Stimulated activated CD8-positive, alpha-beta memory T cell treated with anti-CD3 and anti-CD28 coated beads, Interleukin-15, amount 100 ng/mL, for 1 hour (primary cell): ENCODE measurements at regions not wholly inside any gene's neighbourhood (a gene's known extent, or its start where the extent isn't known, plus 50 kb on each side); places are given as distances from the start of the nearest gene placed in this dataset.
"Not testable (repeated sequence)": the region's sequence is repeated elsewhere in the genome, so short reads cannot be mapped to it uniquely, and the experiment has no call there.

Source experiments
- DNase-seq: peaks from one replicate; pipeline ENCODE4 v3.0.0-alpha.2; 2020; ENCODE audit warnings: low read depth

DNA sequence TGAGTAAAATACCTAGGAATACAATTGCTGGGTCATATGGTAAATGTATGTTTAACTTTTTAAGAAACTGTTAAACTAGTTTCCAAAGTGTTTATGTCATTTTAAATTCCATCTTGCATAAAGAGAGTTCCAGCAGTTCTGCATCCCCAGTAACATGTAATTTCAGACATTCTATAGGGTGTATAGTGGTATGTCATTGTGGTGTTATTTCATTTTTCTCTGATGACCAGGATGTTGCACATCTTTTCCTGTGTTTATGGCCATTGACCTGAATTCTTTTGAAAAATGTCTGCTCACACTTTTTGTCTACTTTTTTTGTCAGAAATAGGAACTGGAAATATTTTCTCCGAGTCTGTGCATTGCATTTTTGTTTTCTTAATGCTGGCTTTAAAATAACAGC lies 128.9 kb downstream of the TMEM200A start:
- no peak for DNase-seq

DNA sequence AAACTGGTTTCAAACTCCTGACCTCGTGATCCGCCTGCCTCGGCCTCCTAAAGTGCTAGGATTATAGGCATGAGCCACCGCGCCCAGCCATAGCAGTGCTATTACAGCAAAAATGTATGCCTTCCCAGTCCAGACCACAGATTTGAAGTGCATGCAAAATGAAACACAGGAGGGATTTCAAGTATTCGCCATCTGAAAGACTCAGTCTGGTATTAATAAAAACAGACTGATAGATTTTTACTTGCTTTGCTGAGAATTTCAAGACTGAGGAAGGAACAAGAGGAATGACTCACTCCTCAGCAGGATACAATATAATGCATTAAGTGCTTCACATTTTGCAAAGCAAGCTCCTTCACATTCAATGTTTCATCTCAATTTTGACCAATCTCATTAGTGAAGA lies 134.9 kb downstream of the TMEM200A start:
- no peak for DNase-seq

GRCh38 chr6:130503146-130503545 lies 137.3 kb downstream of the TMEM200A start:
- no peak for DNase-seq

DNA sequence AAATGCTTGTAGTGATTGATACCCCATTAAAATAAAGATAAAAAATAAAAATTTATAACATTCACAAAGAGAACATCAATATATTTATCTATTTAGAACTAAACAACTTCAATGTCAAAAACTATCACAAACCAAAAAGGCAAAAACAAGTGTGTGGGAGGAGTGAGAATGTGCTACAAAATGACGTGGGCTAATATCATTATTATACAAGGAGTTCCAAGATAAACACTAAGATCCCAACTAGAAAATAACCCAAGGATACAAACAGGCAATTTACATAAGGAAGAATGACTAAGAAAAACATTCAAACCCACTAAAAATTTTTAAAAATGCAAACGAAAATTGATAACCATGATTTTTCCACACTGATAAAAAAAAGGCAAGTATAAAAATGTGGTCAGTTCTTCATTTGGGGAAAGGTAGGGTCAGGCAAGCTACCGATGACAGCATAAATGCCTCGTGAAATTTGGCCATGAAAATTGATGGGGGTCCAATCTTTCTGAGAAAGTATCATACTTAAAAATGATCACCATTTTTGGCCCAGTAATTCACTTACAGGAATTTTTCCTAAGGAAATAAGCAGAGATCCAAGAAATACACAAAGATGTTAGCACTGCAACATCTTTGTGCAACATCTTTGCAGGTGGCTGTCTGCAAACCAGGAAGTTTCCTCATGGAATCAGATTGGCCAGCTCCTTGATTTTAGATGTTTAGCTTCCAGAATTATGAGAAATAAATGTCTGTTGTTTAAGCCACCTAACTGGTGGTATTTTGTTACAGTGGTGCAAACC lies 140.2 kb downstream of the TMEM200A start:
- no peak for DNase-seq

GRCh38 chr6:130507005-130507665 lies 141.3 kb downstream of the TMEM200A start:
- DNase-seq: not testable (repeated sequence)

- no peak for DNase-seq
These were observed 141.8 kb downstream of the TMEM200A start for GRCh38 chr6:130507666-130508028.

- DNase-seq: no peak
These were observed 148.0 kb downstream of the TMEM200A start for GRCh38 chr6:130513770-130514169.

GRCh38 chr6:130514712-130515111 lies 148.9 kb downstream of the TMEM200A start:
- DNase-seq: no peak

DNA sequence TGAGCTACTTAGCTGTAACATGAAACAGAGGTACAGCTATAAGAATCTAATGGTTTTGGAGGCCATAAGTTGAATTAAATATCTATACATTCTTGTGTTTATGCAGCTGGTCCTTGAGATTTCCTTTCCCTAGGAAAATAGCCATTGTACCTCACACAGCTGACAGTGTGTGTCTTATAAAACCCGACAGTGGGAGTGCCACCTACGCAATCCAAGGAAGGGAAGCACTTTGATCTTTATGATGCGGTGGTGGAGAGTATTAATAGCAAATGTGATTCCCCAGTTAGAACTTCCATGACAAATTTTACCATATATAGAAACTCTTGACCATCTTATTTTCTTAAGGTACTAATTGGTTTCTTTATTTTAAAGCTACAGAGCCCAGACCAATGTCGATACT lies 149.5 kb downstream of the TMEM200A start:
- no peak for DNase-seq

DNA sequence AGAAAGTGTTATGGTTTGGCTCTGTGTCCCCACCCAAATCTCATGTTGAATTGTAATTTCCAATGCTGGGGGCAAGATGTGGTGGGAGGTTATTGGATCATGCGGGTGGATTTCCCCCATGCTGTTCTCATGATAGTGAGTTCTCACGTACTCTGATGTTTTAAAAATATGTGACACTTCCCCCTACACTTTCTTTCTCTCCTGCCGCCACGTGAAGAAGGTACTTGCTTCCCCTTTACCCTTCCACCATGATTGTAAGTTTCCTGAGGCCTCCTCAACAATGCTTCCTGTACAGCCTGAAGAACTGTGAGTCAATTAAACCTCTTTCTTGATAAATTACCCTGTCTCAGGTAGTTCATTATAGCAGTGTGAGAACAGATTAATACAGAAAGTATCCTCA lies 150.8 kb downstream of the TMEM200A start:
- no peak for DNase-seq

DNA sequence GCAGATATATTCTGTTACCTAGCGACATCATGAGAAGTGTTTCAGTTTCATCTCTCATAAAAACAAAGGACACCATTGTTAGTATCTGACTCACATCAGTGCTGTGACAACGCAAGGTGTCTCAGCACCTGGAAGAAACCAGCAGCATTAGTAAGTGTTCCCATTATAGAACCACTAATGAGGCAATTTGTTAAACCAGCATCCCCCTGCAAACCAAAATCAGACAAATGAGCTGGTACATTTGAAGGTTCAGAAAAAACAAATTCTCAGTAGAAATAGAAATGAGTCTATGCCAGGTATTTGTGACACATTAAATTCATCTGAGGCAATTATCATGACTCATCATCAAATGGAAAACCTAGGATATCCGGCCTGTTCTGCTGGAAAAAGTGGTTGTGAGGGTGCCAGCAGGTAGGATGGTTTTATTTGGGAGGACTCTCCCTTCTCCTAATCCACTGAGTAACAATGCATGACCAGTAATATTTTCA lies 151.7 kb downstream of the TMEM200A start:
- DNase-seq: no peak

GRCh38 chr6:130518588-130518987 lies 152.8 kb downstream of the TMEM200A start:
- DNase-seq: no peak

DNA sequence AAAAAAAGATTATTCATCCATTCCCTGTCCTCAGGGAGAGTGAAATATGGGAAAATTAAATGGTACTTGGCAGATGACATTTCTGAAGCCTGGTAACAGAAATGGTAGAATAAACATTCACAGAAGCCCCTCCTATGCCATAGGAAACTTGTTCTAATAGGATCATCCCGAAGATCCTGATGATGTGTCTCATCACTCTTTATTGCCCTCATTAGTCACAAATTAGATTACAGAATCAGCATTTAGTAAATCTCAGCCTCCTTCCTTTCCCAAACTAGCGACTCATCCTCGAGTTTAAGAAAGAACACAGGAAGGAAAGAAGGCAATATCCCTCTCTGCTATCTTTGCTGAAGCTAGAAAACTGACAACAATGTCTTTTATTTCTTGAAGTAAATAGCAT lies 154.4 kb downstream of the TMEM200A start:
- no peak for DNase-seq

- no peak for DNase-seq
These were observed 155.0 kb downstream of the TMEM200A start for GRCh38 chr6:130520801-130521200.

GRCh38 chr6:130524552-130524951 lies 158.7 kb downstream of the TMEM200A start:
- no peak for DNase-seq

GRCh38 chr6:130525408-130525807 lies 159.6 kb downstream of the TMEM200A start:
- no peak for DNase-seq

GRCh38 chr6:130526466-130526865 lies 160.6 kb downstream of the TMEM200A start:
- no peak for DNase-seq

DNA sequence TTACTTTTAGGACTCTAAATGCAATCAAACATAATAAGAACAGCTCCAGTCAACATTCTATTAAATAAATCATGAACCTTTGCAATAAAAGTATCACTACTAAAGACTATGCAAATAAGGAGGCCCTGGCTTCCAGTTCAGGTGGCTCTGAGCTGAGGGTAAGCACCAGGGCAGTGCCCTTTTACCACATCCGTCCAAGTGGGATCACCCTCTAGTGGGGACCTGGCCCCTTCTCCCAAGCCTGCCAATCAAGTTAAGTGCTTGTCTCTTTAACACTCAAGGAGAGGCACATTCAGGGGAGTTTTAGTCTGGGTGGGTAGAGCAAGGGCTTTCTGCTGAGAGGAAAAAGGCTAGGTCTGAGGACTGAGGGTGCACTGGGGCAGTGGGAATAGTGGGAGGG lies 161.4 kb downstream of the TMEM200A start:
- DNase-seq: no peak

GRCh38 chr6:130529569-130530149 lies 163.8 kb downstream of the TMEM200A start:
- DNase-seq: no peak

GRCh38 chr6:130534627-130535026 lies 168.8 kb downstream of the TMEM200A start:
- DNase-seq: no peak

DNA sequence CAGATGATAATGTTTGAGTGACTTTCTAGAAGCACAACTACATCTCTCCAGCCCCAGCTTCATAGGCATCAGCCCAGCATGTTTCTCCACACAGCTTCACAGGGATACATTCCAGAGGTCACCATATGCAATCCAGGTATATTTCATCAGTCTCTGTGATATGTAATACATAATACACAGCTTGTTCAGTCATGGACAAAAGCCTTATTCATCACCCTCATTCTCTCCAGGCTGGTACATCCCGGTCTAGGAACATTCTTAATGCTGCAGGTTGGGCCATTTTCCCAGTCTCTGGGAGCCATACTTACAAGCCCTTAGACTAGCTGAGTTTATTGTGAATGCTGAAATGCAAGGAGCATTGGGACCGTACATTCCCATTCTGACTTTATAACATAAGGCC lies 169.4 kb downstream of the TMEM200A start:
- DNase-seq: no peak

DNA sequence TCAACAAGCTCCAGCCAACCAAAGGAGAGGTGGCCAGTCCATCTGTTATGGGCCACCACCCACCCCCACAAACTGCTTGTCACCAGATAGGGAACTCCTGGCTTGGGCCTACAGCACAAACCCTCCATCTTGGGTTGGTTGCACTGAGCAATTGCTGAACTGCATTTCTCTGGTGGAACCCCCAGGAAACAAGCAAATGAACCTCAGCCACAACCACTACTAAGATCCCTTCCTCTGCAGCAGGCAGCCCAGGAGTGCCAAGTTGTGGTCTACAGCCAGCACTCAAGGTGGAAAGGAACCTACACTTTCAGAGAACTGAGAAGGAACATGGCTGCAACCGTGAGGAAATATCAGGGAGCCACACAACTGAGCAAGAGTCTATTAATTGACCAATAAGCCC lies 171.6 kb downstream of the TMEM200A start:
- no peak for DNase-seq

DNA sequence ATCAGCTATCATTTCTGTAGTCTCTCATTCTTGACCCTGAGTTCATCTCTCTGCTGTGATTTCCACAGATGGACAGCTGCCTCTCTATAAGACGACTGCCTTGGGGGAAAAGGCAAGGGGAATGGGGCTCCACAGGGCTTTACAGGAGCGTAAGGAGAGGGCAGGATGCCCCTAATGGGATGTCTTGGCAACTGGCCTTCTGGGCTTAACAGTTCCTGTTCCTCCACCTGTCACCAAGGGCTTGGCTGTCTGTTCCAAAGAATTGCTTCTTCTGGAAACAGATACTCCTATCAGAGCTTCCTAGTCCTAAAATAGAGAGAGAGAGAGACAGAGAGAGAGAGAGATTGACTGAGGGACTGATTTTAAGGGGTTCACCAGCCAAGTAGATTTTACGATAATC lies 181.9 kb downstream of the TMEM200A start:
- DNase-seq: no peak
